GM19397 (cell line): ENCODE measurements at regions not wholly inside any gene's neighbourhood (a gene's known extent, or its start where the extent isn't known, plus 50 kb on each side); places are given as distances from the start of the nearest gene placed in this dataset.

Source experiments
- ATAC-seq: cut with Tn5 transposase; IDR thresholded peaks from one replicate; pipeline ENCODE4 v1.9.1; 2021; ENCODE audit warnings: mild to moderate bottlenecking, moderate library complexity; ENCODE audit not compliant: unreplicated experiment

GRCh38 chr7:41383596-41383995 is 319.3 kb downstream of the INHBA start:
- no peak for ATAC-seq

- no peak for ATAC-seq
Measured at GRCh38 chr7:41378156-41378555, 324.7 kb downstream of the INHBA start.

- ATAC-seq = no peak
Measured at GRCh38 chr7:41375582-41375981, 327.3 kb downstream of the INHBA start.

GRCh38 chr7:41374150-41374848 is 328.6 kb downstream of the INHBA start:
- ATAC-seq = no peak

GRCh38 chr7:41367967-41368882 is 334.7 kb downstream of the INHBA start:
- no peak for ATAC-seq

GRCh38 chr7:41351091-41351490 is 351.8 kb downstream of the INHBA start:
- ATAC-seq = no peak

GRCh38 chr7:41346878-41347277 is 356.0 kb downstream of the INHBA start:
- no peak for ATAC-seq

GRCh38 chr7:41339913-41340676 is 362.8 kb downstream of the INHBA start:
- ATAC-seq = no peak

GRCh38 chr7:41336981-41337380 is 365.9 kb downstream of the INHBA start:
- ATAC-seq = no peak

GRCh38 chr7:41336455-41336952 is 366.4 kb downstream of the INHBA start:
- ATAC-seq = no peak

- no peak for ATAC-seq
Measured at GRCh38 chr7:41334071-41334862, 368.6 kb downstream of the INHBA start.

GRCh38 chr7:41333511-41333910 is 369.4 kb downstream of the INHBA start:
- no peak for ATAC-seq

GRCh38 chr7:41331194-41331593 is 371.7 kb downstream of the INHBA start:
- ATAC-seq = no peak

GRCh38 chr7:41328544-41328943 is 374.3 kb downstream of the INHBA start:
- no peak for ATAC-seq

GRCh38 chr7:41328131-41328530 is 374.8 kb downstream of the INHBA start:
- no peak for ATAC-seq

- ATAC-seq = no peak
Measured at GRCh38 chr7:41326616-41327015, 376.3 kb downstream of the INHBA start.

- no peak for ATAC-seq
Measured at GRCh38 chr7:41323806-41324205, 379.1 kb downstream of the INHBA start.

GRCh38 chr7:41319581-41319980 is 383.3 kb downstream of the INHBA start:
- no peak for ATAC-seq

GRCh38 chr7:41316410-41316809 is 386.5 kb downstream of the INHBA start:
- no peak for ATAC-seq

GRCh38 chr7:41315764-41316163 is 387.1 kb downstream of the INHBA start:
- ATAC-seq = no peak
